Left lung (tissue), 4 donors: ENCODE measurements at regions not wholly inside any gene's neighbourhood (a gene's known extent, or its start where the extent isn't known, plus 50 kb on each side); places are given as distances from the start of the nearest gene placed in this dataset.

Source experiments
- ATAC-seq: fragments of 200-7000 bp; cut with Tn5 transposase; one replicate; pipeline ENCODE4 v1.9.1; 2020; ENCODE audit warnings: moderate library complexity
- DNase-seq, 4 donors: peaks; one replicate each; pipeline ENCODE4 v3.0.0-alpha.2; 2013 to 2020
- H3K27ac ChIP-seq, 2 donors: fragments of 200-600 bp; sonication (generic) in 1 of 2; one replicate each; pipeline versions ENCODE4 v1.5.0 to v1.8.0; 2020 to 2021
- H3K27me3 ChIP-seq, 2 donors: fragments of 200-600 bp; sonication (generic) in 1 of 2; one replicate each; pipeline versions ENCODE4 v1.5.0 to v1.8.0; 2020 to 2021
- H3K36me3 ChIP-seq, 2 donors: fragments of 200-600 bp; sonication (generic) in 1 of 2; one replicate each; pipeline versions ENCODE4 v1.5.0 to v1.8.0; 2020 to 2021
- H3K4me1 ChIP-seq, 2 donors: fragments of 200-600 bp; one replicate each; pipeline ENCODE4 v1.8.0; 2021
- H3K4me3 ChIP-seq, 2 donors: fragments of 200-600 bp; sonication (generic) in 1 of 2; one replicate each; pipeline versions ENCODE4 v1.5.0 to v1.8.0; 2020 to 2021; ENCODE audit warnings: mild to moderate bottlenecking in 1 of 2
- H3K9me3 ChIP-seq, 2 donors: fragments of 200-600 bp; sonication (generic) in 1 of 2; one replicate each; pipeline versions ENCODE4 v1.5.0 to v1.8.0; 2020 to 2021
- intact Hi-C, 2 donors: fragments of 100-400 bp; cut with DNase I; formaldehyde crosslinking; loops; one replicate each; pipeline versions ENCODE4 v1.11.2 to v1.14.2; 2022
- TF ChIP-seq, protein P1 (sequence below), 2 donors: fragments of 200-600 bp; sonication (generic) in 1 of 2; IDR thresholded peaks; one replicate each; pipeline versions ENCODE4 v1.5.0 to v1.8.0; 2021; ENCODE audit warnings: antibody characterized with exemption in 2 of 2
- donor health status: DM: no; HTN: yes; CAD: no.
- donor health status: DM: no; HTN: no; CAD: no.

DNA sequence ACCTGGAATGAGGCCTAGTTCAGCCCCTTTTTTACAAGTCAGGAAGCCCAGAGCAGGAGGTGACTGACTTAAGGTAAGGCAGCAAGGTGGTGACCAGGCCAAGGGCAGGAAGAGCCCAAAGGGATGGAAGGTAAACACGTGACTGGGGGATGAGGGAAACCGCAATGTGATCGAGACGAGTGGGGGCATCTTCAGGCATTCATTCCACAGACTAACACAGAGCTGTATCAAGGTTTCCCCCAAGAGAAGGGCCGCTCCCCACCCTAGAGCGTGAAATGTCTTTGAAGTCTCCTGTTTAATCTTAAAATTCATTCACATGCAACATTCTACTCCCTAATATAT, 76.3 kb upstream of the PIM1 start:
- no peaks in the 10 kb centered on the region for H3K36me3 ChIP-seq
- intact Hi-C loops = no loop called here
- TF ChIP-seq, protein P1, sequence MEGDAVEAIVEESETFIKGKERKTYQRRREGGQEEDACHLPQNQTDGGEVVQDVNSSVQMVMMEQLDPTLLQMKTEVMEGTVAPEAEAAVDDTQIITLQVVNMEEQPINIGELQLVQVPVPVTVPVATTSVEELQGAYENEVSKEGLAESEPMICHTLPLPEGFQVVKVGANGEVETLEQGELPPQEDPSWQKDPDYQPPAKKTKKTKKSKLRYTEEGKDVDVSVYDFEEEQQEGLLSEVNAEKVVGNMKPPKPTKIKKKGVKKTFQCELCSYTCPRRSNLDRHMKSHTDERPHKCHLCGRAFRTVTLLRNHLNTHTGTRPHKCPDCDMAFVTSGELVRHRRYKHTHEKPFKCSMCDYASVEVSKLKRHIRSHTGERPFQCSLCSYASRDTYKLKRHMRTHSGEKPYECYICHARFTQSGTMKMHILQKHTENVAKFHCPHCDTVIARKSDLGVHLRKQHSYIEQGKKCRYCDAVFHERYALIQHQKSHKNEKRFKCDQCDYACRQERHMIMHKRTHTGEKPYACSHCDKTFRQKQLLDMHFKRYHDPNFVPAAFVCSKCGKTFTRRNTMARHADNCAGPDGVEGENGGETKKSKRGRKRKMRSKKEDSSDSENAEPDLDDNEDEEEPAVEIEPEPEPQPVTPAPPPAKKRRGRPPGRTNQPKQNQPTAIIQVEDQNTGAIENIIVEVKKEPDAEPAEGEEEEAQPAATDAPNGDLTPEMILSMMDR (IDR thresholded peaks at IDR 0.05) = no peak
- no peaks in the 10 kb centered on the region for H3K9me3 ChIP-seq
- no peak overlapping the region for H3K4me3 ChIP-seq
- no peak overlapping the region for H3K27ac ChIP-seq
- DNase-seq (no peak), ATAC-seq (no peak)
- H3K27me3 ChIP-seq = no peaks in the 10 kb centered on the region
- peaks cover 0 to 6% of the 10 kb centered on the region in 2 donors for H3K4me1 ChIP-seq

DNA sequence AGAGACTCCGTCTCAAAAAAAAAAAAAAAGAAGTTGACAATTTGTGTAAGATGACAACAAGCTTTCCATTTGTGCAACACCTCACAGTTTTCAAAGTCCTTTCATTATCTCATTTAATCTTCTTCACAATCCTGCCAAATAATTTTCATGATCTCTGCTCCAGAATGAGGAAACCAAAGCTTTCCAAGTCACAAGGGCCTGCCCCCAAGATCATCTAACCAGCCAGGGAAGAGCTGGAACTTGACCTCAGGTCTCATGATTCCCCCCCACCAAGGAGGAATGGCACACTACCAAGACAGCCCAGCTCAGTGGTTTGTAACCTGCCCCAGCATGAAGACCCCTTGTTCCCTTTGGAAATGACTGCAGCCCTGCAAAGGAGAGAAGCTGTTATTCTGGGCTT, 74.0 kb upstream of the PIM1 start:
- H3K27ac ChIP-seq = no peak overlapping the region
- H3K4me1 ChIP-seq = peaks cover 4 to 6% of the 10 kb centered on the region in 2 donors
- TF ChIP-seq, protein P1 (IDR thresholded peaks at IDR 0.05) = no peak
- no peaks in the 10 kb centered on the region for H3K9me3 ChIP-seq
- DNase-seq (no peak), ATAC-seq (peak; percentile 31)
- H3K27me3 ChIP-seq = no peaks in the 10 kb centered on the region
- H3K4me3 ChIP-seq = no peak overlapping the region
- intact Hi-C loops = no loop called here
- H3K36me3 ChIP-seq = no peaks in the 10 kb centered on the region

DNA sequence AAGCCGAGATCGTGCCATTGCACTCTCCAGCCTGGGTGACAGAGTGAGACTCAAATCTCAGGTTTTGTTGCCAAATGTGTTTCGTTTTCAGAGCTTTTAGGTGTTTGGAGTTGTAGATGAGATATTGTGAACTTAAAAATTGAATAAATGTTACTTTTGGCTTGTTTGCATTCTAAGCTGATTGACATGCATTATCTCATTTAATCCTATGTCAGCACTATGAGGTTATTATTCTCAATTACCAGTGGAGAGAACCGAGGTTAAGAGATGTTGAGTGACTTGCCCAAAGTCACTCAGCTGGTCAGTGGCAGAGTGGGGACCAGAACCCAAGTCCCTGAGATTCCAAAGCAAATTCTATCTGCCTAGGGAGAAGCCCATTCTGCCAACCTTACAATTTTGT, 72.6 kb upstream of the PIM1 start:
- intact Hi-C loops = no loop called here
- no peaks in the 10 kb centered on the region for H3K9me3 ChIP-seq
- peaks cover 6 to 12% of the 10 kb centered on the region in 2 donors for H3K4me1 ChIP-seq
- no peak overlapping the region for H3K27ac ChIP-seq
- H3K4me3 ChIP-seq = no peak overlapping the region
- ATAC-seq (no peak), DNase-seq (no peak)
- TF ChIP-seq, protein P1 (IDR thresholded peaks at IDR 0.05) = no peak
- no peaks in the 10 kb centered on the region for H3K36me3 ChIP-seq
- no peaks in the 10 kb centered on the region for H3K27me3 ChIP-seq

DNA sequence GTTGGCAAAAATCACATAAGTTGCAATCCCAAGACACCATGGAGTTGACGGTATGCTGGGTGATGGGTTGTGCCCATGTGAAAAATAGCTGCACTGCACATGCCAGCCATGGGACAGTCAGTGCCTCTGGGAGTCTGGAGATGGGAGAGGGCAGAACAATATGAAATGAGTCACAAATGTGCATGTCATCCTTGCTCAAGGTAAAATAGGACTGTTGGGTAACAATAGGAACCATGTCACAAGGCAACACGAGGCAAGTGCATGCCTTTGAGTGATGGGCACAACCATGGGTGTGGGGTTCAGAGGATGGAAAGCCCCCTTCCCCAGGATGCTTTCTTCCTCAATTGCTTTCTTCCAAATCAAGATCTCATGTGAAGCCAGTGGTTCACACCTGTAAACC, 70.5 kb upstream of the PIM1 start:
- DNase-seq = no peak
- ATAC-seq = no peak
- intact Hi-C loops = no loop called here
- TF ChIP-seq, protein P1 (IDR thresholded peaks at IDR 0.05) = no peak
- no peak overlapping the region for H3K27ac ChIP-seq
- no peaks in the 10 kb centered on the region for H3K27me3 ChIP-seq
- H3K36me3 ChIP-seq = no peaks in the 10 kb centered on the region
- H3K9me3 ChIP-seq = no peaks in the 10 kb centered on the region
- no peak overlapping the region for H3K4me3 ChIP-seq
- H3K4me1 ChIP-seq = peaks cover 17 to 30% of the 10 kb centered on the region in 2 donors

DNA sequence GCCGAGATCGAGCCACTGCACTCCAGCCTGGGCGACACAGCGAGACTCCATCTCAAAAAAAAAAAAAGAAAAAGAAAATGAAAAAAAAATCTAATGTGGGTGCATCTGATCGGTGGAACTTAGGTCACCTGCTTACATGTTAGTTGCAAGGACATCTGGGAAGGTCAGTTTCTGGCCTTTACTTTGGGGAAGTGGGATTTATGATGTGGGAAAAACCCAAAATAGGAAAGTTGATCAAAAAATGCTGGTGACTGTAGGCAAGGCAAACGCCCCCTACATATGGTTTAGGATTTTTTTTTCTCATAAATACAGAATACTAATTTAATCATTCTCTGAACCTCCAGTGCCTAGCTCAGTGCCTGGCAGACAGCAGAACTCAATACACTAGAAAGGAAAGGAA, 69.2 kb upstream of the PIM1 start:
- H3K4me1 ChIP-seq = peaks cover 14 to 30% of the 10 kb centered on the region in 2 donors
- H3K4me3 ChIP-seq = no peak overlapping the region
- DNase-seq = no peak
- no peak overlapping the region for H3K27ac ChIP-seq
- H3K36me3 ChIP-seq = no peaks in the 10 kb centered on the region
- no peaks in the 10 kb centered on the region for H3K9me3 ChIP-seq
- intact Hi-C loops = no loop called here
- no peaks in the 10 kb centered on the region for H3K27me3 ChIP-seq
- TF ChIP-seq, protein P1 (IDR thresholded peaks at IDR 0.05) = no peak
- no peak for ATAC-seq
